H9 (cell line): ENCODE measurements at regions not wholly inside any gene's neighbourhood (a gene's known extent, or its start where the extent isn't known, plus 50 kb on each side); places are given as distances from the start of the nearest gene placed in this dataset.

ENCODE experiments used
- DNase-seq: peaks from one replicate; pipeline ENCODE4 v3.0.0-alpha.2; 2017
- H2AFZ ChIP-seq: one replicate; pipeline ENCODE4 v1.6.1; 2013; ENCODE audit warnings: mild to moderate bottlenecking, low read length, control low read depth, moderate library complexity
- H2AK5ac ChIP-seq: 2 replicates; pipeline ENCODE4 v1.6.1; 2013; ENCODE audit warnings: low read length, control low read depth, mixed read lengths; ENCODE audit not compliant: insufficient read length
- H2BK120ac ChIP-seq: one replicate; pipeline ENCODE4 v1.6.1; 2013; ENCODE audit warnings: low read depth, mild to moderate bottlenecking, low read length, control low read depth, inconsistent platforms; ENCODE audit not compliant: poor library complexity, severe bottlenecking
- H2BK12ac ChIP-seq: 2 replicates; pipeline ENCODE4 v1.6.1; 2013; ENCODE audit warnings: low read length, control low read depth, mixed read lengths, low read depth; ENCODE audit not compliant: insufficient read length
- H2BK15ac ChIP-seq: 2 replicates; pipeline ENCODE4 v1.6.1; 2013; ENCODE audit warnings: low read depth, low read length, control low read depth
- H2BK20ac ChIP-seq: one replicate; pipeline ENCODE4 v1.6.1; 2013; ENCODE audit warnings: low read depth, mild to moderate bottlenecking, low read length, control low read depth, inconsistent platforms; ENCODE audit not compliant: poor library complexity, severe bottlenecking
- H2BK5ac ChIP-seq: 2 replicates; pipeline ENCODE4 v1.6.1; 2013; ENCODE audit warnings: low read length, control low read depth, mixed read lengths; ENCODE audit not compliant: insufficient read length
- H3K14ac ChIP-seq: 2 replicates; pipeline ENCODE4 v1.6.1; 2013; ENCODE audit warnings: low read length, control low read depth; ENCODE audit not compliant: insufficient read depth
- H3K18ac ChIP-seq: 2 replicates; pipeline ENCODE4 v1.6.1; 2013; ENCODE audit warnings: low read depth, mild to moderate bottlenecking, mixed read lengths, low read length, control low read depth; ENCODE audit not compliant: insufficient read length
- H3K23ac ChIP-seq: 2 replicates; pipeline ENCODE4 v1.6.1; 2013; ENCODE audit warnings: low read length, control low read depth, mixed read lengths, low read depth; ENCODE audit not compliant: insufficient read length
- H3K23me2 ChIP-seq: 2 replicates; pipeline ENCODE4 v1.6.1; 2013; ENCODE audit warnings: low read depth, mild to moderate bottlenecking, mixed read lengths, low read length, control low read depth; ENCODE audit not compliant: insufficient read length, poor library complexity, severe bottlenecking
- H3K27ac ChIP-seq: 2 replicates; pipeline ENCODE4 v1.5.1; 2013; ENCODE audit warnings: low read length, control low read depth, mixed read lengths, low read depth; ENCODE audit not compliant: insufficient read length
- H3K27me3 ChIP-seq: 2 replicates; pipeline ENCODE4 v1.6.1; 2013; ENCODE audit warnings: low read length, control low read depth, inconsistent platforms; ENCODE audit not compliant: insufficient read depth
- H3K4ac ChIP-seq: 2 replicates; pipeline ENCODE4 v1.6.1; 2013; ENCODE audit warnings: low read depth, mild to moderate bottlenecking, control low read depth, inconsistent platforms, low read length, moderate library complexity
- H3K4me1 ChIP-seq: 2 replicates; pipeline ENCODE4 v1.6.1; 2013; ENCODE audit warnings: low read length, control low read depth, inconsistent platforms; ENCODE audit not compliant: insufficient read depth
- H3K4me2 ChIP-seq: 2 replicates; pipeline ENCODE4 v1.6.1; 2013; ENCODE audit warnings: low read length, control low read depth, mixed read lengths; ENCODE audit not compliant: insufficient read length, insufficient read depth
- H3K56ac ChIP-seq: 2 replicates; pipeline ENCODE4 v1.6.1; 2013; ENCODE audit warnings: low read depth, mild to moderate bottlenecking, mixed read lengths, low read length, control low read depth; ENCODE audit not compliant: insufficient read length
- H3K79me1 ChIP-seq: 2 replicates; pipeline ENCODE4 v1.6.1; 2013; ENCODE audit warnings: low read depth, mild to moderate bottlenecking, moderate library complexity, low read length, control low read depth, inconsistent platforms; ENCODE audit not compliant: insufficient read depth, poor library complexity, severe bottlenecking
- H3K79me2 ChIP-seq: 2 replicates; pipeline ENCODE4 v1.6.1; 2013; ENCODE audit warnings: low read length, control low read depth, inconsistent platforms; ENCODE audit not compliant: insufficient read depth
- H3K9ac ChIP-seq: 2 replicates; pipeline ENCODE4 v1.6.1; 2013; ENCODE audit warnings: low read length, control low read depth, mixed read lengths; ENCODE audit not compliant: insufficient read length; ENCODE audit errors: extremely low read depth
- H3K9me3 ChIP-seq: one replicate; pipeline ENCODE4 v1.6.1; 2013; ENCODE audit warnings: low read depth, low read length, inconsistent platforms; ENCODE audit not compliant: control insufficient read depth
- H3T11ph ChIP-seq: one replicate; pipeline ENCODE4 v1.6.1; 2013; ENCODE audit warnings: mild to moderate bottlenecking, low read length, control low read depth, inconsistent platforms
- H4K20me1 ChIP-seq: one replicate; pipeline ENCODE4 v1.6.1; 2013; ENCODE audit not compliant: control insufficient read depth, insufficient read length, insufficient read depth
- H4K5ac ChIP-seq: 2 replicates; pipeline ENCODE4 v1.6.1; 2013; ENCODE audit warnings: low read depth, mild to moderate bottlenecking, mixed read lengths, low read length, control low read depth; ENCODE audit not compliant: insufficient read length
- H4K8ac ChIP-seq: replicated peaks from 2 replicates; pipeline ENCODE4 v1.6.1; 2013; ENCODE audit warnings: low read length, control low read depth, mixed read lengths, low read depth; ENCODE audit not compliant: insufficient read length
- H4K91ac ChIP-seq: 2 replicates; pipeline ENCODE4 v1.6.1; 2013; ENCODE audit warnings: low read depth, mild to moderate bottlenecking, moderate library complexity, mixed read lengths, low read length, control low read depth; ENCODE audit not compliant: insufficient read length
- H3K27ac Mint-ChIP-seq, 3 experiments: 2 replicates in 2 of 3; 3 replicates in 1 of 3; pipeline ENCODE4 v1.8.0; 2020 to 2021; ENCODE audit warnings: mixed read lengths in 3 of 3, mild to moderate bottlenecking in 1 of 3, moderate library complexity in 1 of 3
- H3K27me3 Mint-ChIP-seq: 2 replicates; pipeline ENCODE4 v1.8.0; 2021; ENCODE audit warnings: low read depth, mild to moderate bottlenecking, moderate library complexity, mixed read lengths
- H3K36me3 Mint-ChIP-seq, 3 experiments: 2 replicates in 2 of 3; 3 replicates in 1 of 3; pipeline ENCODE4 v1.8.0; 2020 to 2021; ENCODE audit warnings: low read depth in 3 of 3, mixed read lengths in 3 of 3; ENCODE audit not compliant: insufficient read depth in 1 of 3
- H3K4me1 Mint-ChIP-seq, 2 experiments: 2 replicates each; pipeline ENCODE4 v1.8.0; 2020; ENCODE audit warnings: mixed read lengths in 2 of 2
- H3K4me3 Mint-ChIP-seq, 2 experiments: 2 replicates in 1 of 2; 3 replicates in 1 of 2; pipeline ENCODE4 v1.8.0; 2020 to 2021; ENCODE audit warnings: mild to moderate bottlenecking in 2 of 2, mixed read lengths in 2 of 2, moderate library complexity in 1 of 2
- H3K9me3 Mint-ChIP-seq, 2 experiments: 2 replicates in 1 of 2; 3 replicates in 1 of 2; pipeline ENCODE4 v1.8.0; 2020; ENCODE audit warnings: mild to moderate bottlenecking in 2 of 2, mixed read lengths in 2 of 2, moderate library complexity in 1 of 2
- CTCF ChIP-seq: fragments of 200-600 bp; sonication (generic); conservative IDR thresholded peaks from 3 replicates; pipeline ENCODE4 v1.8.0; 2021; ENCODE audit warnings: antibody characterized with exemption, mild to moderate bottlenecking
- WGBS: extraction: QIAGEN DNeasy Blood & Tissue Kit; methylation state at CpG from one replicate; pipeline ENCODE4 v1.1.7; 2013; ENCODE audit warnings: missing lambda C conversion rate, low lambda C conversion rate, mixed read lengths; ENCODE audit not compliant: insufficient read length; ENCODE audit errors: extremely low coverage; 5-methylcytosine and 5-hydroxymethylcytosine counted together

GRCh38 chrX:20418379-20419150, 151.9 kb upstream of the RPS6KA3 start:
- Mint-ChIP-seq H3K27ac (no peak overlapping the region), H3K27me3 (no peaks in the 10 kb centered on the region; the same call in 1 of the 2 replicates), H3K36me3 (peaks cover 0 to 2% (median 0%) of the 10 kb centered on the region in 3 experiments; a peak in 1 of 7 replicates), H3K4me3 (no peak overlapping the region), H3K9me3 (peaks cover 60% of the 10 kb centered on the region in 2 experiments), H3K4me1 (no peaks in the 10 kb centered on the region)
- Histone ChIP-seq H3K9ac (no peak overlapping the region), H3K23ac (no peak overlapping the region), H2BK15ac (no peak overlapping the region), H4K91ac (no peak overlapping the region), H3K4me1 (no peaks in the 10 kb centered on the region), H3K14ac (no peak overlapping the region), H2BK12ac (no peak overlapping the region), H3K27me3 (no peaks in the 10 kb centered on the region), H3K79me1 (no peaks in the 10 kb centered on the region), H3K4me2 (no peak overlapping the region), H3K9me3 (peaks cover 7% of the 10 kb centered on the region), H4K8ac (no peak overlapping the region), H4K5ac (no peak overlapping the region), H2BK20ac (no peak overlapping the region), H3K27ac (no peak overlapping the region), H2BK5ac (no peak overlapping the region), H2AK5ac (no peak overlapping the region), H3K79me2 (no peaks in the 10 kb centered on the region), H2BK120ac (no peak overlapping the region), H3K56ac (no peak overlapping the region), H3K23me2 (no peaks in the 10 kb centered on the region), H4K20me1 (no peaks in the 10 kb centered on the region), H3K4ac (no peak overlapping the region), H3K18ac (no peak overlapping the region), H3T11ph (no peak overlapping the region), H2AFZ (no peak overlapping the region)
- no peak for DNase-seq
- no peak for TF ChIP-seq CTCF
- WGBS, result no CpG with 5 or more reads among the region's 9 CpGs
